ENCODE measurements at regions not wholly inside any gene's neighbourhood (a gene's known extent, or its start where the extent isn't known, plus 50 kb on each side); places are given as distances from the start of the nearest gene placed in this dataset.

DNA sequence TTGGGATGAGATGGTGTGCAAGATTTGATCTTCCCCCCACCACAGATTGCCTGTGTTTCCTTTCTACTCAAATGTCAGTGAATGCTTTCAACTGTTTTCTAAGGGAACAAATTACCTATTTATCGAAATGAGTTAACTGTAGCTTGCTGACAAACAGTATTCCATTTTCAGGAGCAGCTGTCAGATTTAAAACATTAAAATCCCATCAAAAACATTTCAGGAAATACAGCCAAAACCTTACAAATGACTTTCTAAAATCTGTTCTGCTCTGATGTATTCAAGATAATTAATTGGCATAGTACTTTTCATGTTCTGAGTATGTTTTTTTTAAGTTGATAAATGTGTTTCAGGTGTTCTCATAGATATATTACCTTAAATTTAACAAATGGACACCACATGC, 158.0 kb upstream of the DMRTA1 start:
- no peak for TF ChIP-seq POLR2A (IDR thresholded peaks at IDR 0.05)
- TF ChIP-seq, protein P1, sequence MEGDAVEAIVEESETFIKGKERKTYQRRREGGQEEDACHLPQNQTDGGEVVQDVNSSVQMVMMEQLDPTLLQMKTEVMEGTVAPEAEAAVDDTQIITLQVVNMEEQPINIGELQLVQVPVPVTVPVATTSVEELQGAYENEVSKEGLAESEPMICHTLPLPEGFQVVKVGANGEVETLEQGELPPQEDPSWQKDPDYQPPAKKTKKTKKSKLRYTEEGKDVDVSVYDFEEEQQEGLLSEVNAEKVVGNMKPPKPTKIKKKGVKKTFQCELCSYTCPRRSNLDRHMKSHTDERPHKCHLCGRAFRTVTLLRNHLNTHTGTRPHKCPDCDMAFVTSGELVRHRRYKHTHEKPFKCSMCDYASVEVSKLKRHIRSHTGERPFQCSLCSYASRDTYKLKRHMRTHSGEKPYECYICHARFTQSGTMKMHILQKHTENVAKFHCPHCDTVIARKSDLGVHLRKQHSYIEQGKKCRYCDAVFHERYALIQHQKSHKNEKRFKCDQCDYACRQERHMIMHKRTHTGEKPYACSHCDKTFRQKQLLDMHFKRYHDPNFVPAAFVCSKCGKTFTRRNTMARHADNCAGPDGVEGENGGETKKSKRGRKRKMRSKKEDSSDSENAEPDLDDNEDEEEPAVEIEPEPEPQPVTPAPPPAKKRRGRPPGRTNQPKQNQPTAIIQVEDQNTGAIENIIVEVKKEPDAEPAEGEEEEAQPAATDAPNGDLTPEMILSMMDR (IDR thresholded peaks at IDR 0.05) = no peak

Measured in esophagus squamous epithelium (tissue), 4 donors.